Mesendoderm (in vitro differentiated cells): ENCODE measurements at regions not wholly inside any gene's neighbourhood (a gene's known extent, or its start where the extent isn't known, plus 50 kb on each side); places are given as distances from the start of the nearest gene placed in this dataset.

Experiments used
- DNase-seq: peaks from one replicate; pipeline ENCODE4 v3.0.0; 2013
- H2AK5ac ChIP-seq: 2 replicates; pipeline ENCODE4 v1.6.1; 2013; ENCODE audit warnings: low read length, inconsistent platforms
- H2BK120ac ChIP-seq: 2 replicates; pipeline ENCODE4 v1.6.1; 2013; ENCODE audit warnings: low read depth, mild to moderate bottlenecking, low read length, moderate library complexity, mixed read lengths
- H2BK15ac ChIP-seq: replicated peaks from 2 replicates; pipeline ENCODE4 v1.6.1; 2013; ENCODE audit warnings: low read depth, mild to moderate bottlenecking, moderate library complexity
- H2BK5ac ChIP-seq: 2 replicates; pipeline ENCODE4 v1.6.1; 2013; ENCODE audit warnings: low read length, inconsistent platforms
- H3K18ac ChIP-seq: 2 replicates; pipeline ENCODE4 v1.6.1; 2013; ENCODE audit warnings: mild to moderate bottlenecking, low read length, mixed read lengths
- H3K23ac ChIP-seq: one replicate; pipeline ENCODE4 v1.6.1; 2013; ENCODE audit warnings: low read length
- H3K27ac ChIP-seq: 2 replicates; pipeline ENCODE4 v1.5.1; 2013; ENCODE audit warnings: low read depth, mild to moderate bottlenecking, inconsistent platforms, low read length, moderate library complexity
- H3K27me3 ChIP-seq: 2 replicates; pipeline ENCODE4 v1.6.1; 2013; ENCODE audit warnings: low read length, control low read depth, mild to moderate bottlenecking, inconsistent platforms; ENCODE audit not compliant: insufficient read depth, poor library complexity
- H3K36me3 ChIP-seq: 2 replicates; pipeline ENCODE4 v1.6.1; 2013; ENCODE audit warnings: low read length, inconsistent platforms; ENCODE audit not compliant: control insufficient read depth, insufficient read depth
- H3K4ac ChIP-seq: one replicate; pipeline ENCODE4 v1.6.1; 2013; ENCODE audit warnings: low read depth, mild to moderate bottlenecking, low read length, moderate library complexity
- H3K4me1 ChIP-seq: 2 replicates; pipeline ENCODE4 v1.6.1; 2013; ENCODE audit warnings: low read depth, low read length, inconsistent platforms; ENCODE audit not compliant: control insufficient read depth
- H3K4me2 ChIP-seq: 2 replicates; pipeline ENCODE4 v1.6.1; 2013; ENCODE audit warnings: low read length
- H3K4me3 ChIP-seq: 2 replicates; pipeline ENCODE4 v1.5.1; 2013; ENCODE audit warnings: mild to moderate bottlenecking, low read length
- H3K56ac ChIP-seq: one replicate; pipeline ENCODE4 v1.6.1; 2013; ENCODE audit warnings: low read length
- H3K79me1 ChIP-seq: 2 replicates; pipeline ENCODE4 v1.6.1; 2013; ENCODE audit warnings: low read length, inconsistent platforms
- H3K79me2 ChIP-seq: 2 replicates; pipeline ENCODE4 v1.6.1; 2013; ENCODE audit warnings: mild to moderate bottlenecking, low read length; ENCODE audit not compliant: control insufficient read depth, insufficient read depth
- H3K9ac ChIP-seq: 2 replicates; pipeline ENCODE4 v1.6.1; 2013; ENCODE audit warnings: low read length, inconsistent platforms
- H4K5ac ChIP-seq: one replicate; pipeline ENCODE4 v1.6.1; 2013; ENCODE audit warnings: low read length
- H4K8ac ChIP-seq: one replicate; pipeline ENCODE4 v1.6.1; 2013; ENCODE audit warnings: low read depth, mild to moderate bottlenecking, control low read depth, low read length, moderate library complexity
- WGBS: extraction: QIAGEN DNeasy Blood & Tissue Kit; methylation state at CpG from one replicate; pipeline ENCODE4 v1.1.7; 2013; ENCODE audit warnings: low lambda C conversion rate, missing lambda C conversion rate; ENCODE audit not compliant: insufficient coverage; ENCODE audit errors: extremely low coverage; 5-methylcytosine and 5-hydroxymethylcytosine counted together

DNA sequence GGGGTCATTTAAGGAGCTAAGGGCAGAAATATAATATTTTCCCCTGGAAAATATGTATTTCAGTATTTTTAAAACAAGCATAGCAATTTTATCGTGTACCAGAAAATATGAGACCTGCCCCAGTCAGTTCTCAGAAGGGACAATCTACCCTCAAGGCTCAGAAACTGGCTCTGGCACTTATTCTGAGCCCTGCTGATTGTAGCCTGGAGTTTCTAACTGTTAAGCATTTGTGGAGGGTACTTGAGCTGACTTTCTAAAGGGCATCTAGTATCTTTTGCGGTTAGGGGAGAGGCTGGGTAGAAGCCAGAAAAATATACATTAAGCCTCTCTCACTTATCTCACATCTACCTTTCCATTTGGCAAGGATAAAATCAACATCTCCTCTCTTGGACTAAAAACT is 71.3 kb upstream of the FSHB start:
- no CpG with 5 or more reads among the region's 2 CpGs for WGBS
- Histone ChIP-seq H3K4me2 (no peak overlapping the region), H3K36me3 (no peaks in the 10 kb centered on the region), H2BK5ac (no peak overlapping the region), H3K79me2 (no peaks in the 10 kb centered on the region), H3K27me3 (no peaks in the 10 kb centered on the region), H4K8ac (no peak overlapping the region), H3K23ac (no peak overlapping the region), H3K9ac (no peak overlapping the region), H3K4me1 (no peaks in the 10 kb centered on the region), H3K18ac (no peak overlapping the region), H3K79me1 (no peaks in the 10 kb centered on the region), H2BK120ac (no peak overlapping the region), H2AK5ac (no peak overlapping the region), H3K4me3 (no peak overlapping the region), H3K56ac (no peak overlapping the region), H3K27ac (no peak overlapping the region), H4K5ac (no peak overlapping the region), H3K4ac (no peak overlapping the region), H2BK15ac (no peak overlapping the region)
- DNase-seq: no peak

DNA sequence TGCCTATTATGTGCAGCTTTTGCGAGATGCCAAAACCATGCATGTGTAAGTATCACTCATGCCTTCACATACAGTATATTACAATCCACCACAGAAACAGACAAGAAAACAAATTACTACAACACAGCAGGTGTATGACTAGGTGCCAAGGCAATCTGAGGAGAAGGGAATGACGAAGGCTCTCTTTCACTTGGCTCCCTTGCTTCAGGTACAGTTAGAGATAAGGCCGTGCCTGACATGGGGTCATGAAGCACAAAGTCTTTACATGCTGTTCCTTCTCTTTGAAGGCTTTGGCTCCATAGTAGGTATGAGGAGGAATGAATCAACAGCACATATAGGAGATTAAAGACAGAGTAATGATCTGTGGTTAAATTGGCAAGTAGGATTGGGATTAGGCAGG is 65.2 kb upstream of the FSHB start:
- H2BK5ac ChIP-seq: no peak overlapping the region
- H3K23ac ChIP-seq: no peak overlapping the region
- DNase-seq: no peak
- WGBS: no CpG with 5 or more reads among the region's 3 CpGs
- no peak overlapping the region for H4K5ac ChIP-seq
- H3K9ac ChIP-seq: no peak overlapping the region
- no peak overlapping the region for H3K56ac ChIP-seq
- no peak overlapping the region for H3K4ac ChIP-seq
- no peak overlapping the region for H3K27ac ChIP-seq
- no peaks in the 10 kb centered on the region for H3K4me1 ChIP-seq
- H3K36me3 ChIP-seq: no peaks in the 10 kb centered on the region
- no peak overlapping the region for H2AK5ac ChIP-seq
- H3K79me2 ChIP-seq: no peaks in the 10 kb centered on the region
- H3K27me3 ChIP-seq: no peaks in the 10 kb centered on the region
- H2BK120ac ChIP-seq: no peak overlapping the region
- no peaks in the 10 kb centered on the region for H3K79me1 ChIP-seq
- no peak overlapping the region for H4K8ac ChIP-seq
- H2BK15ac ChIP-seq: no peak overlapping the region
- H3K18ac ChIP-seq: no peak overlapping the region
- H3K4me3 ChIP-seq: no peak overlapping the region
- H3K4me2 ChIP-seq: no peak overlapping the region

DNA sequence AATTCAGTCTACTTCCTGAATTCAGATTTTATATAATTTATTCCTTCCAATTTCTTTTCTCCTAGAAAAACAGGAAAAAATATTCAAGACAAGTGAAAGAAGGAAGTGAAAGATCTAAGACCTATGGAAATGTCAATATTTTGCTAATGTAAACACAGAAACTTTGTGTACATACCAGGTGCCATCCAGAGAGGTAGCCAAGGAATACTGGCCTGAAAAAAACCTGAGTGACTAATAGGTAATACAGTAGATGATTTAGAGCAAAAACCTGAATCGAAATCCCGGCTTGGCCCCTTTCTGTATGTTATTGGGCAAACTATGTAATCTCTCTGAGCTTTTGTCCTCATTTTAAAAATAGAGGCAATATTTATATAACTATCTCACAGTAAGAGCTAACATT is 59.2 kb upstream of the FSHB start:
- H3K36me3 ChIP-seq: no peaks in the 10 kb centered on the region
- H4K5ac ChIP-seq: no peak overlapping the region
- no peak overlapping the region for H3K9ac ChIP-seq
- no peak overlapping the region for H3K4me3 ChIP-seq
- no peak overlapping the region for H2AK5ac ChIP-seq
- H3K56ac ChIP-seq: no peak overlapping the region
- no peaks in the 10 kb centered on the region for H3K79me1 ChIP-seq
- DNase-seq: no peak
- no peak overlapping the region for H3K27ac ChIP-seq
- no peaks in the 10 kb centered on the region for H3K4me1 ChIP-seq
- H4K8ac ChIP-seq: no peak overlapping the region
- no peak overlapping the region for H2BK15ac ChIP-seq
- H3K79me2 ChIP-seq: no peaks in the 10 kb centered on the region
- H2BK5ac ChIP-seq: no peak overlapping the region
- H3K4me2 ChIP-seq: no peak overlapping the region
- no peak overlapping the region for H2BK120ac ChIP-seq
- no peak overlapping the region for H3K23ac ChIP-seq
- no peaks in the 10 kb centered on the region for H3K27me3 ChIP-seq
- no peak overlapping the region for H3K4ac ChIP-seq
- no peak overlapping the region for H3K18ac ChIP-seq
- WGBS: no CpG with 5 or more reads among the region's 2 CpGs

DNA sequence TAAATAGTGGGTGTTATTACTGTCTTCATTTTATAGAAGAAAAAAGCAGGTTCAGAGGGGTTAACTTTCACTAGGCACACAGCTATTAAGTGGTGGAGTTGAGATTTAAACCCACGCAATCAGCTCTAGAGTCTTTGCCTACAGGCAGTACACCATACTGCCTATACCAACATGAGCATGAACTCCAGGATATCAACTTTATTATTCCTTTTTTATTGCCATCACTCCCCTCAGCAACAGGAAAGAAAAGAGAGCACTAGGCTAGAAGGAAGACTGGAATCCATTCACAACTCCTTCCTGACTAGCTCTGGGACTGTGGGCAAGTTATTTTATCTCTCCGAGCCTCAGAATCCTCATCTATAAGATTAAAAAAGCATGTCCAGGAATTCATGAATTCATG is 58.7 kb upstream of the FSHB start:
- Histone ChIP-seq H2BK120ac (no peak overlapping the region), H3K4ac (no peak overlapping the region), H3K79me2 (no peaks in the 10 kb centered on the region), H4K5ac (no peak overlapping the region), H3K18ac (no peak overlapping the region), H2BK5ac (no peak overlapping the region), H3K9ac (no peak overlapping the region), H3K27me3 (no peaks in the 10 kb centered on the region), H3K4me2 (no peak overlapping the region), H3K36me3 (no peaks in the 10 kb centered on the region), H3K4me1 (no peaks in the 10 kb centered on the region), H3K56ac (no peak overlapping the region), H2BK15ac (no peak overlapping the region), H3K23ac (no peak overlapping the region), H4K8ac (no peak overlapping the region), H3K4me3 (no peak overlapping the region), H3K27ac (no peak overlapping the region), H2AK5ac (no peak overlapping the region), H3K79me1 (no peaks in the 10 kb centered on the region)
- WGBS: no CpG with 5 or more reads among the region's 2 CpGs
- DNase-seq: no peak

DNA sequence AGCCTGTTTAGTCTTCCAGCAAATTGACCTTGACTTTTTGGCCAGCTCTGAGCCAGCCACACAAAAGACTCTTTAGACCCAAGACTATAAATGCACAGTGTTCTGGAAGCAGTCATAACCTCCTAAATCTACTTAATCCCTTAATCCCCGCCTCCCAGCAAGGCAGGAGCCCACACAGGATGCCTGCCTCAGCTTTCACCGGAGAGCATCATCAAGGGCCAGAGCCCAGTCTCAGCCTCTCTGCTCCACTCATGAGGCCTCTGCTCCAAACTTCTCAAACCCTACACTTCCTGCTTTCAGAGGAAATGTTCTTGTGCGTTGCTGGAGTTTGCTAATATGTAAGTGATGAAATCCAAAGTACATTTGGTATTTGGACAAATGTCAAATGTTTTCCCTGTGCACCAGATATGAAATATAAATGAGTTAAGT is 57.9 kb upstream of the FSHB start:
- H3K56ac ChIP-seq: no peak overlapping the region
- no peak overlapping the region for H3K23ac ChIP-seq
- no CpG with 5 or more reads among the region's 3 CpGs for WGBS
- no peak overlapping the region for H3K18ac ChIP-seq
- H3K27ac ChIP-seq: no peak overlapping the region
- no peaks in the 10 kb centered on the region for H3K79me2 ChIP-seq
- H3K27me3 ChIP-seq: no peaks in the 10 kb centered on the region
- DNase-seq: no peak
- H2AK5ac ChIP-seq: no peak overlapping the region
- H2BK5ac ChIP-seq: no peak overlapping the region
- no peak overlapping the region for H2BK15ac ChIP-seq
- no peak overlapping the region for H4K5ac ChIP-seq
- H3K4me3 ChIP-seq: no peak overlapping the region
- H3K4me2 ChIP-seq: no peak overlapping the region
- no peaks in the 10 kb centered on the region for H3K36me3 ChIP-seq
- H3K4me1 ChIP-seq: no peaks in the 10 kb centered on the region
- no peak overlapping the region for H3K9ac ChIP-seq
- H3K4ac ChIP-seq: no peak overlapping the region
- no peak overlapping the region for H2BK120ac ChIP-seq
- no peak overlapping the region for H4K8ac ChIP-seq
- H3K79me1 ChIP-seq: no peaks in the 10 kb centered on the region

DNA sequence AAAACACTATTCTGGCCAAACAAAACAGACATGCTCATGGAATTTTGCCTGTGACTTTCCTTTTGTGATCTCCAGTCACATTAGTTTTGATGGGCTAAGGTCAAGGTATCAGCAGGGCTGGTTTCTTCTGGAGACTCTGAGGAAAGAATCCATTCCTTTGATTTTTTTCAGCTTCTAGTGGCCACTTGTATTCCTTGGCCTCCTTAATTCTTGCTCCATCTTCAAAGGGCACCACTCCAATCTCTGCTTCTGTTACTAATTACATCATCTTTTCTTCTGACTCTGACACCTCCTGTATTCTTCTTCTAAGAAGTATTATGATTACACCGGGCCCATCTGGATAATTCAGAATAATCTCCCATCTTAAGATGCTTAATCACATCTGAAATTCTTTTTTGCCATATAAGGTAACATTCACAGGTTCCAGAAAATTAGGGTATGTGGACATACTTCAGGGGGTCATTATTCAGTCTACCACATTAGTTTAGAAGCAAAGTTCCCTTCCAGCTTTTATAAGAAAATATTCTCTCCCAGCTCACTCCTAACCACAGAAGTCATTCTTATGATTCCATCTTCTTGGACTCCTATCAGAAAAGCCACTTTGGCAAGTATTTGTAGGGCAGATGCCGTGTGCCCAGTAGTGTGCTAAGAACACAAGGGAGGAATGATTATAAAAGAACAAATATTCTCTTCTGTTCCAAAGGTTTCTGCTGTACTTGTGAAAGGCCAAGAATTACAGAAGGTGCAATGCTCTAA is 56.4 kb upstream of the FSHB start:
- H3K36me3 ChIP-seq: no peaks in the 10 kb centered on the region
- H3K79me2 ChIP-seq: no peaks in the 10 kb centered on the region
- H3K4me3 ChIP-seq: no peak overlapping the region
- H3K79me1 ChIP-seq: no peaks in the 10 kb centered on the region
- no peak overlapping the region for H3K4ac ChIP-seq
- DNase-seq: no peak
- H3K18ac ChIP-seq: no peak overlapping the region
- WGBS: no CpG with 5 or more reads among the region's 2 CpGs
- no peak overlapping the region for H2AK5ac ChIP-seq
- no peak overlapping the region for H3K56ac ChIP-seq
- H3K4me1 ChIP-seq: no peaks in the 10 kb centered on the region
- no peak overlapping the region for H4K8ac ChIP-seq
- no peak overlapping the region for H3K23ac ChIP-seq
- H4K5ac ChIP-seq: no peak overlapping the region
- no peak overlapping the region for H2BK15ac ChIP-seq
- no peak overlapping the region for H2BK5ac ChIP-seq
- H3K4me2 ChIP-seq: no peak overlapping the region
- no peak overlapping the region for H3K27ac ChIP-seq
- no peak overlapping the region for H3K9ac ChIP-seq
- H2BK120ac ChIP-seq: no peak overlapping the region
- no peaks in the 10 kb centered on the region for H3K27me3 ChIP-seq
